GM18867 (cell line): ENCODE measurements at regions not wholly inside any gene's neighbourhood (a gene's known extent, or its start where the extent isn't known, plus 50 kb on each side); places are given as distances from the start of the nearest gene placed in this dataset.
A peak's percentile ranks its signal among the peaks of the same experiment; 100 is the strongest.

ENCODE experiments used
- ATAC-seq: cut with Tn5 transposase; IDR thresholded peaks from one replicate; pipeline ENCODE4 v1.9.1; 2021; ENCODE audit warnings: mild to moderate bottlenecking, moderate library complexity; ENCODE audit not compliant: unreplicated experiment

GRCh38 chr4:161237495-161237894 is 926.3 kb downstream of the FSTL5 start:
- no peak for ATAC-seq

GRCh38 chr4:161225327-161225726 is 938.5 kb downstream of the FSTL5 start:
- ATAC-seq: no peak

DNA sequence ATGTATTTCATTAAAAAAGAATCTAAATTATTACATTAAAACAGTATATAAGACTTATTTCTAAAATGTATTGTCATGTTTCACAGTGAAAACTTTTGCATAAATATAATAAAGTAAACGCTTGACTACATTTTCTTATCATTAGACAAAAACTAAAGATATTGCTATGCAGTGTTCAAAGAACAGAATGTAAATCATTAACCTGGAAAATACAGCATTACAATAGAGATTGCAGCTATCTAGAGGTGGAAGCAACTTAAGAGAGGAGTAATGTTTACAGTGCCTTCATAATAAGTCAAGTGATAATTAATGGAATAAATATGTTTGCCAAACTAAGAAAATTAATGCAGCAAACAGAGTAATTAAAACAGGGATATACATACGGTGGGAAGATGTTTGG is 940.9 kb downstream of the FSTL5 start:
- no peak for ATAC-seq

DNA sequence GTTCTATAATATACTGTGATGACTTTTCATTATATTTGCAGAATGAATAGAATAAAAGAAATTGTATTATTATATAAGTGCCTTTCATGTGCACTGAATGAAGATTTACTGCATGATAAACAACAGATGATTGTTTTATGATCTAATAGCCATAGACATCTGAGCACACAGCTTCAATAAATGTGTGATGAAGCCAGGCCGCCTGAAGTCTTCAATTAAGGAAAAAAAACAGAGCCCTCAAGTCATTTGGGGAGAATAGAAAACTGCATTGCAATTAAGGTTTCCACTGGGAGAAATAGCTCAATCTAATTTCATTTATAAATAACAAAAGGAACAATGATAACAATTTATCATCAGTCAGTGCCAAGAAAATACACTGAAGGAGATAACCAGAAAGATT is 955.2 kb downstream of the FSTL5 start:
- ATAC-seq: no peak

DNA sequence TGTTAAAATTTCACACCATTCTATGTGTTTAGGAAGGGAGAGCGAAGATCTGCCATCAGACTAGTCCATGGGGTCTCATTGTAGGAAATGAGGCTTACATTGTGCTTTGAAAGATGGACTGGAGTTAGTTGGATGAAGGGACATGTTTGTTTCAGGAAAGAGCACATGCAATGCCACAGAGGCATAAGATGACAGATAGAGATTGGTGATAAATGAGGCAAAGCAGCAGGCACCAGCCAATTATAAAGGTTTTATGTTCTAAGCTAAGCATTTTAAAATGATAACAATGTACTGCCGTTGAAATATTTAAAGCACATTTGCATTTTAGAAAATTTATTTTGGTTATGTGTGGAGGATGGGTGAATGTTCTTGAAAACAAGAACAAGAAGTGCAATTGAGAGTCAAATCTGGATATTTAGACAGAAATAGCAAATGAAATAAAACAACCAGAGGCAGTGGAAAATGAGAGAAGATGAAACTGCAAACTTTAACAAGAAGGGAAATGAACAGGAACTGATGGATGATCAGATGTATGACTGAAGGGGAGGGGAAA is 957.2 kb downstream of the FSTL5 start:
- no peak for ATAC-seq

DNA sequence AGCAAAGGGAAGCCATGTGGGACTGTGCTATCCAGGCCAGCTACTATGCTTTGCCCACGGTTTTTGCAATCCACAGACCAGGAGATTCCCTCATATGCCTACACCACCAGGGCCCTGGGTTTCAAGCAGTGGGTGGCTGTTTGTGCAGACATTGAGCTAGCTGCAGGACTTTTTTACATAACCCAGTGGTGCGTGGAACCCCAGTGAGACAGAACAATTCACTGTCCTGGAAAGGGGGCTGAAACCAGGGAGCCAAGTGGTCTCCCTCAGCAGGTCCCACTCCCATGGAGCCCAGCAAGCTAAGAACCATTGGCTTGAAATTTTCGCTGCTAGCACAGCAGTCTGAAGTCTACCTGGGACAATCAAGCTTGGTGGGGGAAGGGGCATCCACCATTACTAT is 959.9 kb downstream of the FSTL5 start:
- ATAC-seq: no peak

GRCh38 chr4:161197912-161198311 is 965.9 kb downstream of the FSTL5 start:
- ATAC-seq: no peak

GRCh38 chr4:161197474-161197873 is 966.3 kb downstream of the FSTL5 start:
- no peak for ATAC-seq

DNA sequence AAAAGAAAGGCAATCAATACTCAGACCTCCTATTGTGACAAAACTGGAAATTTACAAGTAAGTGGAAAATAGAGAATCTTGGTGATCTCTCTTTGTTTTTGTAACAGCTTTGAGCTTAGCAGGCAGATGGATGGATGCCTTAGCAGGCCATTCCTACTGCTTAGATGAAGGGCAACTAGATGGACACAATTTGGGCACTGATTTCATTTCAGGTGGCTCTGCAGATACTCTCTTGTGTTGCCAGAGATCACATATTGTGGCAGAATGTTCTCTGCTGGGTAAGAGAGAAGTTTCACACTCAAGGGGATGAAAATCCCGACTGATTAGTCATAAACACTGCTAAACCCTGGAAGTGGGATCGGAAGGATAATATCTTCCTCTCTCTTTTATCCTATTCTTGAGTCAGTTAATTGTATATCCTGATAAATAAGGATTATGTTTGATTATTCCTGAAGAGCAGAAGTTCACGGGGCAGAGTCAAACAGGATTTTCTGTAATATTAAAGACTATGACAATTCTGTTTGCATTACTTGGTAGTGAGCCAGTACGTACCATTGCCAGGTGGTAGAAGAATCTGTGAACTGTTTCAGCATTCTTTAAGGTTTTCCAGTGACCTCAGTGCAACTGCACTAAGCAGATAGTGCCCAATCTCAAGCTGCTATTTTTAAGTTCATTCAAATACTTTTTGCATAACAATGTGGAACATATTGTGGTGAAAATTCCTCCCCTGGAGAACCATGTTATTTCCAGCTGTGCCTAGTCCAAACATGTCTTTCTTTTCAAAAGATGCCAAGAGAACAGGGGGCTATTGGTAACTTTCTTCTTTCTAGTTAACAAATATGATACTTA is 974.3 kb downstream of the FSTL5 start:
- no peak for ATAC-seq

DNA sequence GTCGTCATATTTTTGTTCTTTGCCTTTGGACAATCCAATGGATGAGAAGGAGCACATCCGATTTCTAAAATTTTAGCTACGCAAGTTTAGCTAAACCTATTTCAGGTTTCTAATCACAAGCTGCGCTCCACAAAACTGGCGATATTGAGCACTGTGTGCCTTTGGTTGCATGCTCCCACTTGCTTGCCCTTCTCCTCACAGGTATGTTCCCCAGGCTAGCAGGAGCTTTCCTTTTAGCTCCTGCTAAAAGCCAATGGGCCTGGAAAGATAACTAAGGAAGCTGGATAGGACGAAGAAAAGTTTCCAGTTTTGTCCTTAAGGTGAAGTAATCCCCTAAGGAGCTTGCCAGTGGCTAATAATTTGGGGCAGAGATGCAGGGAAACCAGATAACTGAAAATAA is 975.2 kb downstream of the FSTL5 start:
- no peak for ATAC-seq

DNA sequence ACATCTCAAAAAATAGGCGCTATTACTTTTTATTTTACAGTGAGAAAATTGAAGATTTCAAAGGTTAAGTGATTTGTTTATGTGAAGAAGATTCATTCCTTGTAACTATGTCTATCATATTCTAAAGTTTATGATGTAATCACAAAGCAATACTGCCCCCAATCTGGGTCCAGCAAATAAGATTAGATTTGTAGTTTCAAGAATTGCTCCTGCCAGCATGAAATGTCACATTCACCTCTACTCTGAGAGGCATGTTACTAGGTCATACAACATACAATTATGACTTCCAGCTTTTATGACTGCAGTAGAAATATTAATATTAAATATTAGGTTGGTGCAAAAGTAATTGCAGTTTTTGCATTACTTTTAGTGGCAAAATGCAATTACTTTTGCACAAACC is 976.2 kb downstream of the FSTL5 start:
- ATAC-seq: no peak

DNA sequence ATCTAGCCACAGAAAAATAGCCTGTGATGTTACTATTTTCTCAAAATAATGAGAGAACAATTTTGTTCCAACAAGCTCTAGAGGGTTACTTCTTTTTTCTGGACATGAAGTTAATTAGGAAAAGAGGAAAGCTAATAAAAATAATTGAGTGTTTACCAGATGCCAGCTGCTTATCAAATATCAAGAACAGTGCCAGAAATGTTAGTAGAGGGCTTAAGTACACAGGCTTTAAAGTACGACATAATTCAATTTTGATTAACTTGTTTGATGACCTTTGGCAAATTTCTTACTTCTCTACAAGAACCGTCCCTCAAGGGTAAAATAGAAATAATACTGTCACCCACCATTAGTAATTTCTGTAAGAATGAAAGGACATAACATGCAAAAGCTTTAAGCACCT is 977.0 kb downstream of the FSTL5 start:
- no peak for ATAC-seq

- ATAC-seq: no peak
Observed at GRCh38 chr4:161186012-161186411, 977.8 kb downstream of the FSTL5 start.

DNA sequence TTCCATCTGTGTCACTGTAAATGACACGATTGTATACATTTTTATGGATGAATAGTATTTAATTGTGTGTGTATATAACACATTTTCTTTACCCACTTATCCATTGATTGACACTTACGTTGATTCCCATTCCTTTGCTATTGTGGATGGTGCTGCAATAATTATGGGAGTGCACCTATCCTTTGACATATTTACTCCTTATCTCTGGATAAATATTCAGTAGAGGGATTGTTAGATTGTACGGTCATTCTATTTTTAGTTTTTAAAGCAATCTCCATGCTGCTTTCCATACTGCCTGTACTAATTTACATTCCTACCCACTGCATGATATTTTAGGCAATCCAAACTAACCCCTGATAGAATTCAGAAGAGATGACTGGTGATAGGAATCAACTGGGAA is 980.1 kb downstream of the FSTL5 start:
- ATAC-seq: no peak

DNA sequence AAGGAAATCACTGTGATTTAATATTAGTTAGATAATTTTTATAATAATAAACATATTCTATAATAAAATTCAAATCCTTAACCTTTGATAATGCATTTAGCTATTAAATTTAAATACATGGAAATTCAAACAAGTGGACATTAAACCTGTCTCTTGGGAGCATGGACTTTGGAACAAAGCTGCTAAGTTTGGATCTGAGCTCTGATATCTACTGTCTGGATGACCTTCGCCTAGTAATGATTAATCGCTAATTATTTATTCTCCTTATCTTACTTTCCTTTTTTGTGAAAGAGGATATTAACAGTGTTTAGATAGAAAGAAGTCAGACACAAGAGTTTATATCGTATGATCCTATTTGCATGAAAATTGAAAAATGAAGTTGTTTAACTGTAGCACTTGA is 980.9 kb downstream of the FSTL5 start:
- ATAC-seq: no peak

DNA sequence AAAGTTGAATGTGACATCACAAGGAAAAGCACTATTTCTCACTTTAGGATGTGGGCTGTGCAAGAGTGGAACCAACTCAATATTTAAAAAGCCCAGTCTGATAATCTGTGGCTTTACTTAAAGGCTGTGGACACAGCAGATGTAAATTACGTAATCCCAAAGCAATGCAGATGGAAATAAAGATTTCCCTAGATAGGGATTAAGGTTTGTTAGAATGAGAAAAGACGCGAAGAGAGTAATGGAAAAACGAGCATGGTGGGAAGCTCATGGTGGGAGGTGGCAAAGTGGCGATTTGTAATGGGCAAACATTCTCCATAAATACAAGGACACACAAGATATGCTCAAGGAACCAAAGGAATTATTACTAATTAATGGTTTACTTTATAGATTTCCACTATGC is 985.5 kb downstream of the FSTL5 start:
- ATAC-seq: no peak

GRCh38 chr4:161172396-161173026 is 991.3 kb downstream of the FSTL5 start:
- peak; percentile 53 for ATAC-seq

- no peak for ATAC-seq
Observed at GRCh38 chr4:161167539-161167938, 996.3 kb downstream of the FSTL5 start.

DNA sequence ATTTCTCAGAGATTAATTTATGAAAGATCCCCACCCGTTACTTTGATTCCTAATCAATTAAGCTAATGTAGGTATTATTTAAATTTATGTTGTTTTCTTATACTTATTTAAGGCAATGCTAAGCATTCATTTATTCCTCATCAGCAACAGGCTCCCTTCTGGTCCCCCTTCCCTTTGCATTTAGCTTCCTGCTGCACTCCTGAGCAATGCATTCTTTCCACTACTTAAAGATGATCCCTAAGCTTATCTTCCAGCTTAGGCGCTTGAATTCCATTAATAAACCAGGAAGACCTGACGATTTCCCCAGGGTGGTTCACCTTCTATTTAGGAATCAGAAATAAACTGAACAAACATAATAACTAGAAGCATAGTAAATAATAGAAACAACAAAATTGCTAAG is 1003.1 kb downstream of the FSTL5 start:
- no peak for ATAC-seq

DNA sequence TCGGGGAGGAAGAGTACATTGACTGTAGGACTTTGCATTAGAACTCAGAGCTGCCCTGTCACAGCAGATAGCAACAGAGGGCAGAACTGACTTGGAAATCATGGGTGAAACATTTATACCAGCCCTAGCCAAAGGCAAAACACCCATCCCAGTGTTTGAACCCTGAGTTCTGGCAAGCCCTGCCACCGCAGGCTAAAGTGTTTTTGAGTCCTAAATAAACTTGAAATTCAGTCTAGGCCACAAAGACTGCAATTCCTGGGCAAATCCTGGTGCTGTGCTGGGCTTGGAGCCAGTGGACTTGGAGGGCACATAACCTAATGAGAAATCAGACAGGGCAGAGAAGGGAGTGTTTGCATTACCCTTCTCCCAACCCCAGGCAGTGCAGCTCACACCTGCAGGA is 1015.7 kb downstream of the FSTL5 start:
- ATAC-seq: no peak

DNA sequence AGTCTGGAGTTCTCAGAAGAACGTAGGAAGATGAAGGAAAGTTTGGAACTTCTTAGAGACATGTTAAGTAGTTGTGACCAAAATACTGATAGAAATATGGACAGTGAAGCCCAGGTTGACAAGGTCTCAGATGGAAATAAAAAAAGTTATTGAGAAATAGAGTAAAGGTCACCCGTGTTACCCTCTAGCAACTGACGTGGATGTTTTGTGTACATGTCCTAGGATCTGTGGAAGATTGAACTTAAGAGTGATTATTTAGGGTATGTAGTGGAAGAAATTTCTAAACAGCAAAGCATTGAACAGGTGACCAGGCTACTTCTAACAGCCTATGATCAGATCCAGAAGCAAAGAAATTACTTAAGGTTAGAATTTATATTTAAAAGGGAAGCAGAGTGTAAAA is 1020.4 kb downstream of the FSTL5 start:
- ATAC-seq: no peak

- ATAC-seq: no peak
Observed at GRCh38 chr4:161134795-161135194, 1029.0 kb downstream of the FSTL5 start.
